Endometrial microvascular endothelial cells (primary cell): ENCODE measurements at regions not wholly inside any gene's neighbourhood (a gene's known extent, or its start where the extent isn't known, plus 50 kb on each side); places are given as distances from the start of the nearest gene placed in this dataset.
"Not testable (repeated sequence)": the region's sequence is repeated elsewhere in the genome, so short reads cannot be mapped to it uniquely, and the experiment has no call there.

Experiments used
- in situ Hi-C: cut with HindIII; loops from 2 replicates; pipeline ENCODE4 v1.10.0; 2017; ENCODE audit warnings: low sequenced_read_pairs, low pct_unique_long_range_greater_than_20kb; ENCODE audit errors: inconsistent ontology term

DNA sequence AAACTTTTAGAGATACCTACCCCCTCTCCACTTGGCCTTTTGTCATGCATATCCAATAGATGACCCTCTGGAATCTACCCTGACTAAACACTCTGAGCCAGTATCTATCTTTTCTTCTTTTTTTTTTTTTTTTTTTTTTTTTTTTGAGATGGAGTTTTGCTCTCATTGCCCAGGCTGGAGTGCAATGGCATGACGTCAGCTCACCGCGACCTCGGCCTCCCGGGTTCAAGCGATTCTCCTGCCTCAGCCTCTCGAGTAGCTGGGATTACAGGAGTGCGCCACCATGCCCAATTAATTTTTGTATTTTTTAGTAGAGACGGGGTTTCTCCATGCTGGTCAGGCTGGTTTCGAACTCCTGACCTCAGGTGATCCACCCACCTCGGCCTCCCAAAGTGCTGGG is 50.8 kb upstream of the GRIN2B start:
- in situ Hi-C loops = not testable (repeated sequence)

DNA sequence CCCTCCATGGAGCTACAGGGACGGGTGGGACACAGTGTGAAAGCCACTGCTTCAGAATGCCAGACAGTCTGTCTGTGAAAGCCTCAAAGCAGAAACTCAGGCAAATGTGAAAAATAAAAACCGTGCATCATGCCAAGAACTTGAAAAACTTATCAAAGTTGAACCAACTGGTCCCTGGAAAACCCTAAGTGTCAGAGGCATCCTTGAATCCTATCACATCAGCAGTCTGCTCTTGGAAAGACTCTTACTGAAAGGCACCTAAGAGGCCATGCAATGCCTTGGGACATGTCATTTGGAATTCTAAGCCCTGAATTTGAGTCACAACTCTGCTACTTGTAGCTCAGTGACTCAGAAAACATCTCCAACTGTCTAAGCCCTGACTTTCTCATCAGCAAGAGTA is 62.4 kb upstream of the GRIN2B start:
- in situ Hi-C loops = no loop called here

DNA sequence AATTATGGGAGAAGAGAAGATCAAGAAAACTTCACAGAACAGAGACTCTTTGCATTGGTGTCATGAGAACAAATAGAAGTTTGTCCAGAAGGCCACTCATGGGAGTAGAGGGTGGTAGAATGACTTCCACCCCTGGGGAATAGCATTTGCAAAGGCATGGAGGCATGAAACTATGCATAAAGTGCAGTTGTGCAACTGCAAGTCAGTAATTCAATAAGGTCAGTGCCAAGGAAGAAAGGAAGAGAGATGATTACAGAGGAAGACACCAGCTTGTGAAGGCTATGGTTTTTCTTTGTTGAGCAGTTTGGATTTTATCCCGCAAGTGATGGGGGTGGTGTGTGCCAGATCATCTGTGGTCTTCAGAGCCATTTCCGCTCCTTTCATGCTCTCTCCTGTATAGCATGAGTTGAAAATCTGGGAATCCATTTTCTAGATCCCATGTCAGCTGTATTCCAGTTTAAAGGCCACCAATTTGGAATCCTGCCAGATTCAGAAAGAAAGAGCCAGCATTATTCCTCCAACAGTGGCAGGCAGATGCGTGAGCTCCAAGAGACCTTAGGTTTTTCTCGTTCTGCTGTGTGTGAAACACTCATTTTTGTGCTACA is 67.6 kb upstream of the GRIN2B start:
- in situ Hi-C loops = no loop called here

DNA sequence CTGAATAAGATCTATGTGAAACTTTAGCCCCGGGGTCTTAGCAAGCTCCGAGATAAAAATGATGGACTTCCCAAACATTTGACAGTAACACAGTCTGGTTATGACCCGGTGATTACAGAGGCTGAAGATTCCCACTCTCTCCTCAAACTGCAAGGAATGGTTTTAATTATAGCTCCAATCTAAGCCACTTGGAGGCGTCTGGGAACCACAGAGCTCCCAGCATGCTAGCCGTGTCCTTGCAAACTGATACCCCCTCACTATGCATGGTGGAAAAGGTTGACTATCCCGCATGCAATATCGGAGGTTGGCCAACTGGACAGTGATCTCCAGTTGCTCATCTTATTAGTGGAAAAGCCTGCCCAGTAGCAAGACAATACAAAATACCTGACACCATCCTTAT is 76.5 kb upstream of the GRIN2B start:
- in situ Hi-C loops = no loop called here

DNA sequence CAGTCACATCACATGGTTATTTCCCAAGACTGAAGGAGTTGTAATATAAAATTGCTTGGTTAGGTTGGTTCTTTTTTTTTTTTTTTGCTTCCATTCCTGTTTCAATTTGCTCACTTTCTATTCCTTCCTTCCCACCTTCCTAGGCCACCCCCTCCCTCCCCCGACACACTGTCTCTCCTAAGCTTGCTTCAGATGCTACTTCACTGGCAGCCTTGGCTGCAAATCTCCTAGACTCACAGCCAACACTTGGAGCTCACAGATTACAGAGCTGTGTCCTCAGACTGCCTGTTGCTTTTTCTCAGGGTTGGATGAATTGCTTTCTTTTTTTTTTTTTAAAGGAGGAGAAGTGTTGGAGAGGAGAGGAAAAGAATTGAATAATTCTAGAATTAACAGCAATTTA is 77.3 kb upstream of the GRIN2B start:
- in situ Hi-C loops = no loop called here

DNA sequence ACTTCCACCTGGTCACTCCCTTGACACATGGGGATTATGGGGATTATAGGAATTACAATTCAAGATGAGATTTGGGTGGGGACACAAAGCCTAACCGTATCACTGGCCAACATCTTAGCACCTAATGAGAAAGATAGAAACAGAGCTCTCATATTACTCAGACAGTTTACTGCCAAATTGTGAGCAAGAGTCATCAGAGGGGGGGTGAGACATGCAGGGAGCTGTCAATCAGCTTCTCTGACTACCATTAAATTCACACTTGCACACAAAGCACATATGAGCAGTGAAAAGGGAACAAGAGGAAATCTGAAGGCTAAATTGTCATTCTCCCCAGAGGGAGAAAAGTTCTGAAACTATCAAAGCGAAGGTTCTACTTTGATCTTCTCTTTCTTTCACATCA is 78.1 kb upstream of the GRIN2B start:
- in situ Hi-C loops = no loop called here

DNA sequence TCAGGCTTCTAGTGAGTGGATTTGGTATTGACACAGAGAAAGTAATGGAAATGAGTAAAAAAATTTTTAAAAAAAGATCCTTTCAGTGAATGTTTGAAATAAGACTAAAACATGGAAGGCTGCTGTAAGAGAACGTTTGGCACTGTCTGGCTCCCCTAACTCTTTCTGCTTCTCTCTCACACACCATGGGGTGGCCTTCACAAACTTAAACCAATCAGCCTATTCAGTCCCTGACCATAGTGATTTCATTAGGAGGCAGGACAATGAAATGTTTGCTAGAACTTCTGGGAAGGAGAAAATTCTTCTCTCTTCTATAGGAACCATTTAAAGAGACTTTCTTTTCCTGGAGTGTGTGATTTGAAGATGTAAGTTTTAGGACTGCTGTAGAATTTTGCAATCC is 84.2 kb upstream of the GRIN2B start:
- in situ Hi-C loops = no loop called here

DNA sequence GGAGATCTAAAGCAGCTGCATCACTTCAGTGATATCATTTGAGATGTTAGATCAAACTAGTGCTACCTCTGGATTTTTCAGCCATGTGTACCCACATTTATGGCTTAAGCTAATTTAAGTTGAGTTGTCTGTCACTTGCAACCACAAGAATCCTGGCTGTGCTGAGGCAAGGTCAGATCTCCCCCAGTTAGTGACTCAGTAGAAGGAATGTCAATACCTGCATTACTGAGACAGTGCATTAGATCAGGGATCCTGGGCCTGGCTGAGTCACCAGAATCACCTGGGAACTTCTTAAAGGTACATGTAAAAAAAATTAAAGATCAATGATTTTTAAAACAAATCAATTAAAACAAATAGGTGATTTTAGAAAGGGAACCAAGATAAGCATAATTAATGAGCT is 84.6 kb upstream of the GRIN2B start:
- in situ Hi-C loops = no loop called here

DNA sequence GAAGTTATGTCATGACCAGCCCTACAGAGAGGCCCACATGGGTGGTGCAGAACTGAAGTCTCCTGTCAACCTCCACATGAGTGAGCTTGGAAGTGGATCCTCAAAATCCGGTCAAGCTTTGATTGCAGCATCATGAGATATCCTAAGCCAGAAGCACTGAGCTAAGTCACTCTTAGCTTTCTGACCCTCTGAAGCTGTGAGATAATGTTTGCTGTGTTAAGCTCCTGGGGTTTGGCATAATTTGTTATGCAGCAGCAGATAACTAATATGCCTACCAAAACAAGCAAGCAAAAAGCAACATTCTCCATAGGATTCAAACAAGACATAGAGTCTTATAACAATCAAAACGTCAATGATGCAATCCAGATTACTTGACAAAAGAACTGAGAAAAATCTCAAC is 87.6 kb upstream of the GRIN2B start:
- in situ Hi-C loops = no loop called here

DNA sequence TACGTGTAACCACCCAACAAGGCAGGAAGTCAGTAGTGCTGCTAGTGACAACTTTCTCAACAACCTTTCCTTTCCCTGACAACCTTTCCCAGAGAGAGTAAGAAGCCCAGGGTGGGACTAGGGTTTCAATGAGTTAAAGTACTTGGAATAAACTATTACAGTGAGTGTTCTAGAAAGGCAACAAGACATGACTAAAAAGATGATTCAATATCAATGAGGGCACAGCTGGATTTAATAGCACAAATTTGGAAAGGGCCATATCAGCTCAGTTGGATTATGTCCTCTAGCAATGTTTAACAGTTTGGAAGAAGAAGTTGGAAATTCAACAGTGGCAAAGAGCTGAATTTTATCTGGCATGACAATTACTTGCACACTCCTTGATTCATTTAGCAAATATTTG is 90.4 kb upstream of the GRIN2B start:
- in situ Hi-C loops = no loop called here

DNA sequence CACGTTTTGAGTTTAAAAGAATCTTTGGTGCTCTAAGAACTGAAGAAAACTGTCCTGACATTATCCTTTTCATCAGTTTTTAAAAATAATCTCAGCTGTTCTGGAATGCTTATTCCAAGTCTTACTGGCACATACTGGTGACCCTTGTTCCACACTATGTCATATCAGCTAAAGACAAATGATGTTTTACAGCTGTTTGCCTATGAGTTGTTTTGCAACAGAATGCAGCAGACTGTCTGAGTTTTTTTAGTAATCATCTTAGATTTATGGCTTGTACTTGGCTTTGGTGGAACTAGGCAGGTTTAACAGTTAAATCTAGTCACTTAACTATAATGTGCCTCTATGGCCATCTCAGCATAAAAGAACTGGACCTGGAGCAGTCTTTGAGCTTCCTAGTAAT is 91.6 kb upstream of the GRIN2B start:
- in situ Hi-C loops = no loop called here

DNA sequence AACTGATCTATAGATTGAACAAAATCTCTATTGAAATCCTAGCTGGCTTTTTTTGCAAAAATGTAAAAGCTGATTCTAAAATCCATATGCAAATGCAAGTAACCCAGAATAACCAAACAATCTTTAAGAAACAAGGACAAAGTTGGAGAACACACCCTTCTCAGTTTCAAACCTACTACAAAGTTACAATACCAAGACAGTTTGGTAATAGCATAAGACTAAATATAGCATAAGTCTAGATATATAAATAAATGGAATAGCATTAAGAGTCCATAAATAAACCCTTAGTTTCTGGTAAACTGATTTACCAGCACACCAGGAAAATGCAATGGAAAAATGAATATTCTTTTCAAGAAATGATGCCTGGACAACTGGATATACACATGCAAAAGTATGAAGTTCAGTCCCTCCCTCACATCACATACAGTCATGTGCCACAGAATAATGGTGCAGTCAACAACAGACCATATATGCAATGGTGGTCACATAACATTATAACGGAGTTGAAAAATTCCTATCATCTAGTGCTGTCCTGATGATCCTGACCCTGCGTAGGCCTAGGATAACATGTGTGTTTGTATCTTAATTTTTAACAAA is 94.5 kb upstream of the GRIN2B start:
- in situ Hi-C loops = no loop called here

DNA sequence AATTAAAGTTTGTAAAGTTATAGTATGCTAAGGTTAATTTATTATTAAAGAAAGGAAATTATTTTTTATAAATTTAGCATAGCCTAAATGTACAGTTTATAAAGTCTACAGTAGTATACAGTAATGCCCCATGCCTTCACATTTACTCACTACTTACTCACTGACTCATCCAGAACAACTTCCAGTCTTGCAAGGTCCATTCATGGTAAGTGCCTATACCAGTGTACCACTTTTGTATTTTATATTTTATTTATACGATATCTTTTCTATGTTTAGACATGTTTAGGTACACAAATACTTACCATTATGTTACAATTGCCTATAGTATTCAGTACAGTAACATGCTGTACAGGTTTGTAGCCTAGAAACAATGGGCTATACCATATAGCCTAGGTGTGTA is 95.1 kb upstream of the GRIN2B start:
- in situ Hi-C loops = no loop called here

DNA sequence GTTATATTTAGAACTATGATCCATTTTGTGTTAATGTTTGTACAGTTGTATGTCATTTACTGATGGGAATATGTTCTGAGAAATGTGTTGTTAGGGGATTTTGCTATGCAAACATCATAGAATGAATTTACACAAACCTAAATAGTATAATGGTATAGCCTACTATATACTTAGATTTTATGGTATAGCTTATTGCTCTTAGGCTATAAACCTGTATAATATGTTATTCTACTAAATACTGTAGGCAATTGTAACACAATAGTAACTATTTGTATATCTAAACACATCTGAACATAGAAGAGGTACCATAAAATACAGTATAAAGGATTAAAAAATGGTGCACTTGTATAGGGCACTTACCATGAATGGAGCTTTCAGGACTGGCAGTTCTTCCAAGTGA is 105.4 kb upstream of the GRIN2B start:
- in situ Hi-C loops = no loop called here

DNA sequence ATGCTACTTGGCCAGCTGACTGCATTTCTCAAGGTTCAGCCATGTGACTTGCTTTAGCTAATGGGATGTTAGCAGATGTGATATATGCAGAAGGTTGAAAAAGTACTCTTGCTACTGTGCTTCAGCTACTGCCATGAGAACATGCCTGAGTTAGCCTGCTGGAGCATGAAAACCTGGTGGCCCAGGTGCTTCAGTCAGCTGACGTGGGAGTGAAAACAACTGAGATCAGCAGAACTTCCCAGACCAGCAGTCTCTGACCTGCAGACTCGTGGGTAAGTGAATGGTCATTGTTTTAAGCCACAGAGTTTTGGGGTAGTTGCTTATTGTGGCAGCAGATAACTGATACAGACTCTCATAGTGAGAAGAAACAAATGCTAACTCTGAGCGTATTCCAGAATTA is 118.6 kb upstream of the GRIN2B start:
- in situ Hi-C loops = no loop called here

DNA sequence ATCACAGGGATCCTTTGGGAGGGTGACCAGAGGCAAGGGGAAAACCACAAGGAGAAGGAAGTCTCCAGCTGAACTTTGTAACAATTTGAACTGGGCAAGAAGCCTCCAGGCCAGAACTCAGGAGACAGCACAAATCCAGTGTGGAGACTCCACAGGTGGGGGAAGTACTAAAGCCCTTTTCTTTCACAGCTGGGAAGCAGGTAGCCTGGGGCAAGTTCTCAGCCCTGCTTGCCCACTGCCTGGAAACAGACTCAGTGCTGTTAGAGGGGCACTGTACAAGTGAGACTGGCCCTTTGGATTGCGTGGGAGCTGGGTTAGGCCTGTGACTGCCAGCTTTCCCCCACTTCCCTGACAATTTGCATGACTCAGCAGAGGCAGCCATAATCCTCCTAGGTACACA is 120.2 kb upstream of the GRIN2B start:
- in situ Hi-C loops = not testable (repeated sequence)

DNA sequence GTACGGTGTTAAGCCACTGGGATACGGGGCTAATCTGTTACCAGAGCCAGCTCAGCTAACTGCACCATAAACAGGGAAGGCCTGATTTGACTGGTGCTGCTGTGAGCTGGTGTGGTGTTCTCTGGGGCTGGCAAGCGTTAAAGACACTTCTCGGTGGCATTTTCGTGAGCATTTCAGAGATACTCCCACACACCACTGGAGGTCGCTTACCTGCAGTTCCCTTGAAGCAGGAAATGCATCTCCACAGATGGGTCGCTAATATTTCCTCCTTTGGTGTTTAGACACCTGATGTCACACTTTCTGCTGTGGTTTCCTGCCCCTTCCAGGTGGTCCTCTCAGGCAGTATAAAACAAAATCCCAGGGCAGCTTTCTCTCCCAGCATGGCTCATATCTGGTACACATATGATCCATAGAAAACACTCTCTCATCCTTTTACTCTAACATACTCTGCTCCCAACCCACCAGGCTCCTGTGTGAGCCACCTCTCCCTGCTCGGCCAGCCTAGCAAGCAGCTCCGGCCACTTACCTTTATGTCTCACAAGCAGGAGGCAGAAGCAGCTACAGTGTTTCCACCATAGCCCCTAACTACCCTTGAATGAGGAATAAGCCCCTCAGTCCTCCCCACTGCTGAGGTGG is 129.9 kb upstream of the GRIN2B start:
- in situ Hi-C loops = no loop called here

DNA sequence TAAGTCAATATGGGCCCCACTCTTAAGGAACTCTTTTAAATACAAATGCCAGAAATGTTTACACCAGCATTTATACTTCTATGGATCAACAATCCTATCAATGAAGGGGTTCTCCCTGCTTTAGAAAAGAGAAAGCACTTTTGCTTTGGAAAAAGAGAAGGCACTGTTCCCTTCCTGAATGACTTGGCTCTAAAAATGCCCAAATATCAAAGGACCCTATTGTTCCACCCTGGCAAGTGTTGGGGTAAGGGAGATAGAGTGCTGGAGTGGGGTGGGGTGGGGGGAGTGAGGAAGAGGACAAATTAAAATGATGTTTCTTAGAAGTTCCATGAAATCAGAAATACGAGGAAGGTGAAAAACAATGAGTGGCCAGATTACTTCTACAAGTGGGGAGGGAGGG is 131.6 kb upstream of the GRIN2B start:
- in situ Hi-C loops = no loop called here

DNA sequence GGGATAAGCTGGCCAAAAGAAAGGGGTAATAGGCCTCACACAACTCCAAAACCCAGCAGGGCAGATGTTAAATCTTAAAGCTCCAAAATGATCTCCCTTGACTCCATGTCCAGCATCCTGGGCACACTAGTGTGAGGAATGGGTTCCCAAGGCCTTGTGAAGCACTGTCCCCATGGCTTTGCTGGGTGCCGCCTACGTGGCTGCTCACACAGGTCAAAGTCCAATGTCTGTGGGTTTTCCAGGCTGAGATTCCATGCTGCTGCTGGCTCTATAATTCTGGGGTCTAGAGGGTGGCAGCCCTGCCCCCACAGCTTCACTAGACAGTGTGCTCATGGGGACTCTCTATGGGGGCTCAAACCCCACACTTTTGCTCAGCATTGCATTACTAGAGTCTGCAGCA is 145.3 kb upstream of the GRIN2B start:
- in situ Hi-C loops = no loop called here

DNA sequence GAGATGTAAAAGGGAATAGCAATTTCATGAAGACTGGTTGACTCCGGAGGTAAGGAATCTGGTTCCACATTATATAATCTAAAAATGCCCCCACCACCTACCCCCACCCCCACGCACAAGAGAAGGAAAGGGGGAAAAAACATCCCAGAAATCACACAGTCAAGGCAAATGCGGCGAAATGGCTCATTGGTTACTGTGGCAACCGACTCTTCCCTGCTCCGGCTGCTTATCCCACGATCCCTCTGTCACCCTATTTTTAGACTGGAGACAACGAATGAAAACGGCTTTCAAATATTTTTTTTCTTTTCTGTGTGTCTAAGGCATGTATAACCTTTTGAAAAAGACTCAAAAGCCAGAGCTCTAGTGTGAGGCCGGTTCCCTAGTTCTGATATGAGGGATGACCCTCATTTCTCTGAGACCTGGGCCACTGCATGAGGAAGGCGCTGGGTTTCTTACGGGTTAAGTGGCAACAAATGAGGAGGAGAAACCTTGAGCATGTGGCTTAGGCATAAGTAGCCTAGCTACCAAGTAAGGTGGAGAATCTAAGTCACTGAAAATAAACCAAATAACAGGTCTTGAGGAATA is 148.3 kb upstream of the GRIN2B start:
- in situ Hi-C loops = no loop called here
